ENCODE measurements at regions not wholly inside any gene's neighbourhood (a gene's known extent, or its start where the extent isn't known, plus 50 kb on each side); places are given as distances from the start of the nearest gene placed in this dataset.

DNA sequence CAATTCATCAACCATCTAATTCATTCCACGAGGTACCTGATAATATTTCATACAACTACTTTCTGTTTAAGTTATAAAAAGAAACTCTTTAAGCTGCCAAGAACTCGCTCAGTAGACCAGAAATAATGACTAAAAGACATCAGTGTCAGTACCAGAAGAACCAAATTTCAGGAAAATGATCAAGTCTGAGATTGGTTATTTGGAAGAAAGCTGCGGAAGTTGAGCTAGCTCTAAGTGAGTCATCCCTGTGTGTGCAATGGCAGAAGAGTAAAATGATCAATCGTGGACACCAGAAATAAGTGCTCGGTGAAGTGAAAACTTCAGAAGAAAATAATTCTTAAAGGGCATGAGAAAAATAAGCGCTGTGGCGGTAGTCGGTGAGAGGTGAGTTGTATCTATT lies 933.2 kb upstream of the CHORDC1 start:
- TF ChIP-seq EZH2 (IDR thresholded peaks at IDR 0.05; ENCODE audit: borderline replicate concordance) (no peak), EZH2phosphoT487 (IDR thresholded peaks at IDR 0.05; ENCODE audit: low read depth, severe bottlenecking, unreplicated experiment) (no peak)
- TF ChIP-seq, protein P1, sequence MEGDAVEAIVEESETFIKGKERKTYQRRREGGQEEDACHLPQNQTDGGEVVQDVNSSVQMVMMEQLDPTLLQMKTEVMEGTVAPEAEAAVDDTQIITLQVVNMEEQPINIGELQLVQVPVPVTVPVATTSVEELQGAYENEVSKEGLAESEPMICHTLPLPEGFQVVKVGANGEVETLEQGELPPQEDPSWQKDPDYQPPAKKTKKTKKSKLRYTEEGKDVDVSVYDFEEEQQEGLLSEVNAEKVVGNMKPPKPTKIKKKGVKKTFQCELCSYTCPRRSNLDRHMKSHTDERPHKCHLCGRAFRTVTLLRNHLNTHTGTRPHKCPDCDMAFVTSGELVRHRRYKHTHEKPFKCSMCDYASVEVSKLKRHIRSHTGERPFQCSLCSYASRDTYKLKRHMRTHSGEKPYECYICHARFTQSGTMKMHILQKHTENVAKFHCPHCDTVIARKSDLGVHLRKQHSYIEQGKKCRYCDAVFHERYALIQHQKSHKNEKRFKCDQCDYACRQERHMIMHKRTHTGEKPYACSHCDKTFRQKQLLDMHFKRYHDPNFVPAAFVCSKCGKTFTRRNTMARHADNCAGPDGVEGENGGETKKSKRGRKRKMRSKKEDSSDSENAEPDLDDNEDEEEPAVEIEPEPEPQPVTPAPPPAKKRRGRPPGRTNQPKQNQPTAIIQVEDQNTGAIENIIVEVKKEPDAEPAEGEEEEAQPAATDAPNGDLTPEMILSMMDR (IDR thresholded peaks at IDR 0.05; ENCODE audit: poor library complexity), result no peak

Data from hepatocyte (in vitro differentiated cells).